Parathyroid adenoma (tissue), 2 donors: ENCODE measurements at regions not wholly inside any gene's neighbourhood (a gene's known extent, or its start where the extent isn't known, plus 50 kb on each side); places are given as distances from the start of the nearest gene placed in this dataset.

ENCODE experiments used
- H2AFZ ChIP-seq: fragments of 300-600 bp; sonication (generic); one replicate; pipeline ENCODE4 v1.7.0; 2017; ENCODE audit warnings: antibody characterized with exemption, mild to moderate bottlenecking
- H3K27ac ChIP-seq: fragments of 300-600 bp; sonication (generic); one replicate; pipeline ENCODE4 v1.7.0; 2017
- H3K27me3 ChIP-seq: fragments of 300-600 bp; sonication (generic); one replicate; pipeline ENCODE4 v1.7.0; 2017; ENCODE audit warnings: low read length; ENCODE audit not compliant: control insufficient read depth, insufficient read depth
- H3K36me3 ChIP-seq: fragments of 300-600 bp; sonication (generic); one replicate; pipeline ENCODE4 v1.7.0; 2017; ENCODE audit warnings: low read length; ENCODE audit not compliant: control insufficient read depth, insufficient read depth
- H3K4me1 ChIP-seq: fragments of 300-600 bp; sonication (generic); one replicate; pipeline ENCODE4 v1.7.0; 2017; ENCODE audit warnings: control low read depth
- H3K4me2 ChIP-seq: fragments of 300-600 bp; sonication (generic); one replicate; pipeline ENCODE4 v1.7.0; 2017; ENCODE audit warnings: low read length
- H3K4me3 ChIP-seq: fragments of 300-600 bp; sonication (generic); one replicate; pipeline ENCODE4 v1.7.0; 2017; ENCODE audit warnings: low read depth, low read length
- H3K79me2 ChIP-seq: fragments of 300-600 bp; sonication (generic); one replicate; pipeline ENCODE4 v1.7.0; 2017; ENCODE audit warnings: control low read depth
- H3K9ac ChIP-seq: fragments of 300-600 bp; sonication (generic); one replicate; pipeline ENCODE4 v1.7.0; 2017; ENCODE audit warnings: mild to moderate bottlenecking
- H3K9me3 ChIP-seq: fragments of 300-600 bp; sonication (generic); one replicate; pipeline ENCODE4 v1.7.0; 2017; ENCODE audit warnings: low read length; ENCODE audit not compliant: control insufficient read depth
- CTCF ChIP-seq: fragments of 300-600 bp; sonication (generic); IDR thresholded peaks from one replicate; pipeline ENCODE4 v1.7.0; 2017; ENCODE audit warnings: antibody characterized with exemption, mild to moderate bottlenecking
- donor health status: primary hyperparathyroidism.

- H2AFZ ChIP-seq = peak overlapping the region; percentile 81
- no peak for TF ChIP-seq CTCF
Observed at GRCh38 chr3:72100601-72101187, 315.7 kb upstream of the PROK2 start.

GRCh38 chr3:72100080-72100511, 315.1 kb upstream of the PROK2 start:
- Histone ChIP-seq H3K36me3 (no peaks in the 10 kb centered on the region), H3K27ac (no peak overlapping the region), H3K9ac (no peak overlapping the region), H3K4me3 (peak overlapping the region; percentile 29), H3K27me3 (no peaks in the 10 kb centered on the region), H3K79me2 (no peaks in the 10 kb centered on the region), H3K4me1 (peaks cover 10% of the 10 kb centered on the region), H3K9me3 (no peaks in the 10 kb centered on the region), H2AFZ (peak overlapping the region; percentile 81), H3K4me2 (peak overlapping the region; percentile 59)
- TF ChIP-seq CTCF = no peak

More at GRCh38 chr3:72100601-72101187, 315.7 kb upstream of the PROK2 start:
- H3K4me3 ChIP-seq = peak overlapping the region; percentile 29
- H3K36me3 ChIP-seq = no peaks in the 10 kb centered on the region
- peaks cover 10% of the 10 kb centered on the region for H3K4me1 ChIP-seq
- H3K9me3 ChIP-seq = no peaks in the 10 kb centered on the region
- no peaks in the 10 kb centered on the region for H3K27me3 ChIP-seq
- H3K79me2 ChIP-seq = no peaks in the 10 kb centered on the region
- H3K4me2 ChIP-seq = peak overlapping the region; percentile 59
- H3K9ac ChIP-seq = no peak overlapping the region
- no peak overlapping the region for H3K27ac ChIP-seq

- no peak overlapping the region for H3K27ac ChIP-seq
Observed at GRCh38 chr3:72099326-72100079, 314.6 kb upstream of the PROK2 start.

GRCh38 chr3:72097053-72097452, 312.1 kb upstream of the PROK2 start:
- no peak overlapping the region for H3K4me2 ChIP-seq
- H3K27ac ChIP-seq = no peak overlapping the region
- no peaks in the 10 kb centered on the region for H3K79me2 ChIP-seq
- H3K9ac ChIP-seq = no peak overlapping the region
- TF ChIP-seq CTCF = no peak
- H2AFZ ChIP-seq = no peak overlapping the region
- no peaks in the 10 kb centered on the region for H3K9me3 ChIP-seq
- no peaks in the 10 kb centered on the region for H3K27me3 ChIP-seq
- no peak overlapping the region for H3K4me3 ChIP-seq
- H3K36me3 ChIP-seq = no peaks in the 10 kb centered on the region
- peaks cover 10% of the 10 kb centered on the region for H3K4me1 ChIP-seq

More at GRCh38 chr3:72099326-72100079, 314.6 kb upstream of the PROK2 start:
- Histone ChIP-seq H3K9me3 (no peaks in the 10 kb centered on the region), H3K27me3 (no peaks in the 10 kb centered on the region), H3K79me2 (no peaks in the 10 kb centered on the region), H3K9ac (no peak overlapping the region), H3K4me2 (no peak overlapping the region), H3K36me3 (no peaks in the 10 kb centered on the region), H2AFZ (no peak overlapping the region), H3K4me3 (no peak overlapping the region), H3K4me1 (peaks cover 10% of the 10 kb centered on the region)
- no peak for TF ChIP-seq CTCF
